Activated naive CD4-positive, alpha-beta T cell treated with Interleukin-2 at 50 U/mL for 16 hours (primary cell): ENCODE measurements at regions not wholly inside any gene's neighbourhood (a gene's known extent, or its start where the extent isn't known, plus 50 kb on each side); places are given as distances from the start of the nearest gene placed in this dataset.
"Not testable (repeated sequence)": the region's sequence is repeated elsewhere in the genome, so short reads cannot be mapped to it uniquely, and the experiment has no call there.

Source experiments
- DNase-seq: peaks from one replicate; pipeline ENCODE4 v3.0.0-alpha.2; 2020

- DNase-seq, result no peak
Measured at GRCh38 chr6:130494729-130495128, 128.9 kb downstream of the TMEM200A start.

- no peak for DNase-seq
Measured at GRCh38 chr6:130500693-130501092, 134.9 kb downstream of the TMEM200A start.

- no peak for DNase-seq
Measured at GRCh38 chr6:130503146-130503545, 137.3 kb downstream of the TMEM200A start.

GRCh38 chr6:130505808-130506598 lies 140.2 kb downstream of the TMEM200A start:
- no peak for DNase-seq

GRCh38 chr6:130507005-130507665 lies 141.3 kb downstream of the TMEM200A start:
- not testable (repeated sequence) for DNase-seq

GRCh38 chr6:130507666-130508028 lies 141.8 kb downstream of the TMEM200A start:
- DNase-seq, result no peak

- peak; percentile 39 for DNase-seq
Measured at GRCh38 chr6:130513770-130514169, 148.0 kb downstream of the TMEM200A start.

- DNase-seq, result no peak
Measured at GRCh38 chr6:130514712-130515111, 148.9 kb downstream of the TMEM200A start.

GRCh38 chr6:130515306-130515705 lies 149.5 kb downstream of the TMEM200A start:
- no peak for DNase-seq

- peak; percentile 24 for DNase-seq
Measured at GRCh38 chr6:130516604-130517003, 150.8 kb downstream of the TMEM200A start.

GRCh38 chr6:130517444-130517931 lies 151.7 kb downstream of the TMEM200A start:
- peak; percentile 21 for DNase-seq

GRCh38 chr6:130518588-130518987 lies 152.8 kb downstream of the TMEM200A start:
- DNase-seq, result no peak

- no peak for DNase-seq
Measured at GRCh38 chr6:130520221-130520620, 154.4 kb downstream of the TMEM200A start.

GRCh38 chr6:130520801-130521200 lies 155.0 kb downstream of the TMEM200A start:
- DNase-seq, result no peak

GRCh38 chr6:130524552-130524951 lies 158.7 kb downstream of the TMEM200A start:
- DNase-seq, result no peak

- no peak for DNase-seq
Measured at GRCh38 chr6:130525408-130525807, 159.6 kb downstream of the TMEM200A start.

GRCh38 chr6:130526466-130526865 lies 160.6 kb downstream of the TMEM200A start:
- DNase-seq, result no peak

- no peak for DNase-seq
Measured at GRCh38 chr6:130527173-130527572, 161.4 kb downstream of the TMEM200A start.

- DNase-seq, result no peak
Measured at GRCh38 chr6:130529569-130530149, 163.8 kb downstream of the TMEM200A start.

- DNase-seq, result no peak
Measured at GRCh38 chr6:130534627-130535026, 168.8 kb downstream of the TMEM200A start.

- DNase-seq, result no peak
Measured at GRCh38 chr6:130535242-130535641, 169.4 kb downstream of the TMEM200A start.

GRCh38 chr6:130537447-130537846 lies 171.6 kb downstream of the TMEM200A start:
- DNase-seq, result no peak

GRCh38 chr6:130547723-130548122 lies 181.9 kb downstream of the TMEM200A start:
- DNase-seq, result no peak
